Tibial nerve (tissue), 4 donors: ENCODE measurements at regions not wholly inside any gene's neighbourhood (a gene's known extent, or its start where the extent isn't known, plus 50 kb on each side); places are given as distances from the start of the nearest gene placed in this dataset.

Source experiments
- DNase-seq, 2 donors: peaks; one replicate each; pipeline ENCODE4 v3.0.0-alpha.2; 2019; ENCODE audit warnings: low spot score in 2 of 2
- H3K27ac ChIP-seq, 4 donors: fragments of 200-600 bp; sonication (generic) in 3 of 4; one replicate each; pipeline ENCODE4 v1.5.1; 2017 to 2019; ENCODE audit warnings: mild to moderate bottlenecking in 1 of 4
- H3K27me3 ChIP-seq, 2 donors: fragments of 200-600 bp; sonication (generic) in 1 of 2; one replicate each; pipeline versions ENCODE4 v1.5.1 to v1.6.0; 2017 to 2019
- H3K36me3 ChIP-seq, 3 donors: fragments of 200-600 bp; sonication (generic); one replicate each; pipeline ENCODE4 v1.5.1; 2018 to 2019
- H3K4me1 ChIP-seq, 4 donors: fragments of 200-600 bp; sonication (generic) in 3 of 4; one replicate each; pipeline ENCODE4 v1.5.1; 2017 to 2019
- H3K4me3 ChIP-seq, 4 donors: fragments of 200-600 bp; sonication (generic) in 3 of 4; one replicate each; pipeline ENCODE4 v1.5.1; 2017 to 2019; ENCODE audit warnings: mild to moderate bottlenecking in 1 of 4, moderate library complexity in 1 of 4
- H3K9me3 ChIP-seq, 4 donors: fragments of 200-600 bp; sonication (generic) in 3 of 4; one replicate each; pipeline ENCODE4 v1.5.1; 2017 to 2019
- CTCF ChIP-seq, 5 experiments: fragments of 200-600 bp in 3 of 5; fragments of 450-650 bp in 2 of 5; sonication (generic) in 3 of 5; IDR thresholded peaks; one replicate each; pipeline ENCODE4 v1.5.1; 2016 to 2019; ENCODE audit warnings: antibody characterized with exemption in 5 of 5, mild to moderate bottlenecking in 3 of 5, moderate library complexity in 2 of 5
- EP300 ChIP-seq, 2 donors: sonication (generic); formaldehyde crosslinking; IDR thresholded peaks; one replicate each; pipeline ENCODE4 v1.6.1; 2017; ENCODE audit warnings: antibody characterized with exemption in 2 of 2, mild to moderate bottlenecking in 1 of 2
- POLR2A ChIP-seq, 2 donors: fragments of 450-650 bp; IDR thresholded peaks; one replicate each; pipeline ENCODE4 v1.6.1; 2017; ENCODE audit warnings: antibody characterized with exemption in 2 of 2, mild to moderate bottlenecking in 2 of 2, moderate library complexity in 2 of 2
- WGBS, 2 donors: methylation state at CpG; one replicate each; pipeline ENCODE4 v1.1.5; 2018; 5-methylcytosine and 5-hydroxymethylcytosine counted together

- Histone ChIP-seq H3K36me3 (no peaks in the 10 kb centered on the region), H3K27me3 (no peaks in the 10 kb centered on the region), H3K4me1 (peaks cover 0 to 5% (median 2%) of the 10 kb centered on the region in 4 donors), H3K27ac (no peak overlapping the region), H3K4me3 (no peak overlapping the region), H3K9me3 (no peaks in the 10 kb centered on the region)
- TF ChIP-seq POLR2A (IDR thresholded peaks at IDR 0.05) (no peak), CTCF (IDR thresholded peaks at IDR 0.05) (no peak), EP300 (IDR thresholded peaks at IDR 0.05) (no peak)
- no peak for DNase-seq
- 97% methylated on average over 2 of the region's 2 CpGs for WGBS, 2 donors
These were observed 87.2 kb downstream of the TNFAIP3 start for GRCh38 chr6:137954253-137954652.

DNA sequence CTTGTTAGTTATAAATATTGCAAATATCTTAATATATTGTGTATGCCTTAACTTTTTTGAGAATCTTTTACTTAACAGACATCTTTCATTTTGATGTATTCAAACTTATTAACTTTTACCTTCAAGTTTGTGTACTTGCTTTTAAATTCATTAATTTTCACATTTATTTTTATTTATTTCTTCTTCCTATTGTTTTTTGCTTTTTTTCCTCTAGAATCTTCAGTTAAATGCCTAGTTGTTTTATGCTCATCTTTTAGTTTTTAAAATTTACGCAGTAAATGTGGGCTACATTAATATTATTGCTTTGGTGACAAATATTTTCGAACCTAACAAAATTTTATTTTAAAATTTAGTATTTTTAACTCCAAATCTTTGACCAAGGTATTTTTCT is 89.0 kb downstream of the TNFAIP3 start:
- H3K4me1 ChIP-seq = peaks cover 0 to 5% (median 2%) of the 10 kb centered on the region in 4 donors
- no peak for DNase-seq
- H3K4me3 ChIP-seq = no peak overlapping the region
- H3K27me3 ChIP-seq = no peaks in the 10 kb centered on the region
- H3K36me3 ChIP-seq = no peaks in the 10 kb centered on the region
- no peaks in the 10 kb centered on the region for H3K9me3 ChIP-seq
- TF ChIP-seq CTCF (IDR thresholded peaks at IDR 0.05) (no peak), POLR2A (IDR thresholded peaks at IDR 0.05) (no peak), EP300 (IDR thresholded peaks at IDR 0.05) (no peak)
- WGBS, 2 donors = 84 to 98% methylated on average over 2 of the region's 2 CpGs
- H3K27ac ChIP-seq = no peak overlapping the region

GRCh38 chr6:137957471-137957870 is 90.4 kb downstream of the TNFAIP3 start:
- TF ChIP-seq POLR2A (IDR thresholded peaks at IDR 0.05) (no peak), CTCF (IDR thresholded peaks at IDR 0.05) (no peak), EP300 (IDR thresholded peaks at IDR 0.05) (no peak)
- WGBS, 2 donors = 65 to 71% methylated on average over 2 of the region's 2 CpGs

GRCh38 chr6:137958811-137959565 is 91.9 kb downstream of the TNFAIP3 start:
- H3K4me3 ChIP-seq = no peak overlapping the region
- DNase-seq = no peak
- WGBS, 2 donors = 87 to 91% methylated on average over 5 of the region's 5 CpGs
- H3K9me3 ChIP-seq = no peaks in the 10 kb centered on the region
- TF ChIP-seq CTCF (IDR thresholded peaks at IDR 0.05) = no peak
- TF ChIP-seq POLR2A (IDR thresholded peaks at IDR 0.05) = no peak
- TF ChIP-seq EP300 (IDR thresholded peaks at IDR 0.05) = peak in 1 of 2 donors; percentile 26
- H3K36me3 ChIP-seq = no peaks in the 10 kb centered on the region
- no peaks in the 10 kb centered on the region for H3K27me3 ChIP-seq
- H3K4me1 ChIP-seq = peaks cover 0 to 5% (median 2%) of the 10 kb centered on the region in 4 donors
- H3K27ac ChIP-seq = no peak overlapping the region

More at GRCh38 chr6:137957471-137957870, 90.4 kb downstream of the TNFAIP3 start:
- Histone ChIP-seq H3K27me3 (no peaks in the 10 kb centered on the region), H3K36me3 (no peaks in the 10 kb centered on the region), H3K27ac (peak overlapping the region in 1 of 4 donors; percentile 45), H3K4me1 (peaks cover 0 to 5% (median 2%) of the 10 kb centered on the region in 4 donors), H3K9me3 (no peaks in the 10 kb centered on the region), H3K4me3 (no peak overlapping the region)
- no peak for DNase-seq

DNA sequence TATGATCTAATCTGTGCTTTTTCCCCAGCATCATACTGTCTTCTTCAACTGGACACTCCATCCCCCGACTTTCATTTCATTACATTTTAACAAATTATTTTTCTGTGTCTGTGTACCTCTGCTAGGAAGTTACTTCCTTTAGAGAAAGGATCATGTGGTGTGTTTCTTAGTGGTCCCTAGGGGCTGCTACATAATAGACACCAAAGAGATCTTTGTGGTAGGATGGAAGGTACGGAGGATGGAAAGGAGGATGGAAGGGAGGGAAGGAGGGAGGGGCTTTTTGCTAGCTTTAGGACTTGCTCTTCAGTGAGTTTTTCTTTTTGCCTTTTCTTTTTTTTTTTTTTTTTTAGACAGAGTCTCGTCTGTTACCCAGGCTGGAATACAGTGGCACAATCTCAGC is 95.7 kb downstream of the TNFAIP3 start:
- WGBS, 2 donors = 82 to 87% methylated on average over 3 of the region's 3 CpGs
- no peaks in the 10 kb centered on the region for H3K27me3 ChIP-seq
- H3K4me1 ChIP-seq = peaks cover 0 to 4% (median 2%) of the 10 kb centered on the region in 4 donors
- no peak for DNase-seq
- TF ChIP-seq POLR2A (IDR thresholded peaks at IDR 0.05) (no peak), CTCF (IDR thresholded peaks at IDR 0.05) (no peak), EP300 (IDR thresholded peaks at IDR 0.05) (no peak)
- no peaks in the 10 kb centered on the region for H3K9me3 ChIP-seq
- no peak overlapping the region for H3K4me3 ChIP-seq
- no peak overlapping the region for H3K27ac ChIP-seq
- H3K36me3 ChIP-seq = no peaks in the 10 kb centered on the region
